HEK293 (cell line): ENCODE measurements at regions not wholly inside any gene's neighbourhood (a gene's known extent, or its start where the extent isn't known, plus 50 kb on each side); places are given as distances from the start of the nearest gene placed in this dataset.

Source experiments
- CTCF ChIA-PET: fragments of 350-600 bp; formaldehyde crosslinking; extraction: SDS; loops from one replicate; lab custom pipeline; 2021; ENCODE audit warnings: antibody characterized with exemption; lab: Yijun Ruan, JAX
- POLR2A ChIA-PET: fragments of 300-600 bp; formaldehyde crosslinking; extraction: SDS; loops from one replicate; lab custom pipeline; 2020; ENCODE audit warnings: antibody characterized with exemption, inconsistent platforms; lab: Yijun Ruan, JAX
- H3K27ac ChIP-seq: fragments of 200-500 bp; sonication (Bioruptor generic); 2 replicates; pipeline ENCODE4 v1.5.1; 2014; ENCODE audit warnings: low read depth, low read length, control low read depth, inconsistent platforms; ENCODE audit errors: extremely low read depth
- H3K36me3 ChIP-seq, 2 experiments: fragments of 200-500 bp in 1 of 2; sonication (Bioruptor generic) in 1 of 2; 1 replicate in 1 of 2; 2 replicates in 1 of 2; pipeline ENCODE4 v1.5.1; 2014 to 2017; ENCODE audit warnings: inconsistent platforms in 2 of 2, low read length in 2 of 2; ENCODE audit not compliant: control insufficient read depth in 2 of 2, insufficient read depth in 1 of 2
- H3K4me1 ChIP-seq: fragments of 200-500 bp; sonication (Bioruptor generic); 2 replicates; pipeline ENCODE4 v1.5.1; 2014; ENCODE audit warnings: mild to moderate bottlenecking, low read length, inconsistent platforms; ENCODE audit not compliant: control insufficient read depth, insufficient read depth
- H3K4me3 ChIP-seq: 2 replicates; pipeline ENCODE4 v1.5.1; 2011; ENCODE audit warnings: low read depth, mild to moderate bottlenecking, control low read depth, low read length, moderate library complexity
- H3K9me3 ChIP-seq: fragments of 200-500 bp; sonication (Bioruptor generic); 2 replicates; pipeline ENCODE4 v1.5.1; 2014; ENCODE audit warnings: low read depth, low read length, inconsistent platforms; ENCODE audit not compliant: control insufficient read depth, insufficient read depth
- HOXD13 ChIP-seq: sonication (generic); formaldehyde crosslinking; IDR thresholded peaks from 2 replicates; pipeline ENCODE4 v1.8.0; 2022; ENCODE audit warnings: missing genetic modification reagents, borderline replicate concordance
- ZEB2 ChIP-seq: fragments of 450-650 bp; formaldehyde crosslinking; IDR thresholded peaks from 2 replicates; pipeline ENCODE4 v1.5.1; 2016; ENCODE audit warnings: missing biosample characterization, missing genetic modification characterization
- ZFP41 ChIP-seq: fragments of 450-650 bp; formaldehyde crosslinking; IDR thresholded peaks from 2 replicates; pipeline ENCODE4 v1.5.1; 2016; ENCODE audit warnings: missing biosample characterization, missing genetic modification characterization, borderline replicate concordance
- ZNF132 ChIP-seq: fragments of 450-650 bp; formaldehyde crosslinking; IDR thresholded peaks from 2 replicates; pipeline ENCODE4 v1.5.1; 2017; ENCODE audit warnings: missing biosample characterization, missing genetic modification characterization, borderline replicate concordance
- ZNF133 ChIP-seq: fragments of 450-650 bp; formaldehyde crosslinking; IDR thresholded peaks from 2 replicates; pipeline ENCODE4 v1.5.1; 2016; ENCODE audit warnings: missing biosample characterization, missing genetic modification characterization
- ZNF184 ChIP-seq: fragments of 450-650 bp; IDR thresholded peaks from 2 replicates; pipeline ENCODE4 v1.5.1; 2018; ENCODE audit warnings: missing biosample characterization, mild to moderate bottlenecking, missing genetic modification characterization
- ZNF214 ChIP-seq: fragments of 450-650 bp; formaldehyde crosslinking; IDR thresholded peaks from 2 replicates; pipeline ENCODE4 v1.5.1; 2017; ENCODE audit warnings: missing biosample characterization, mild to moderate bottlenecking, missing genetic modification characterization, borderline replicate concordance
- ZNF221 ChIP-seq: fragments of 450-650 bp; formaldehyde crosslinking; IDR thresholded peaks from 2 replicates; pipeline ENCODE4 v1.5.1; 2017; ENCODE audit warnings: missing biosample characterization, missing genetic modification characterization, borderline replicate concordance
- ZNF341 ChIP-seq: fragments of 450-650 bp; formaldehyde crosslinking; IDR thresholded peaks from 2 replicates; pipeline ENCODE4; 2016; ENCODE audit warnings: low read depth, missing biosample characterization, missing genetic modification characterization
- ZNF416 ChIP-seq: fragments of 450-650 bp; formaldehyde crosslinking; IDR thresholded peaks from 2 replicates; pipeline ENCODE4 v1.5.1; 2016; ENCODE audit warnings: missing biosample characterization, missing genetic modification characterization
- ZNF423 ChIP-seq: fragments of 450-650 bp; formaldehyde crosslinking; IDR thresholded peaks from 2 replicates; pipeline ENCODE4 v1.5.1; 2016; ENCODE audit warnings: missing biosample characterization, missing genetic modification characterization
- ZNF518A ChIP-seq: fragments of 450-650 bp; formaldehyde crosslinking; conservative IDR thresholded peaks from 2 replicates; pipeline ENCODE4 v1.5.1; 2016; ENCODE audit warnings: low read depth, missing biosample characterization, missing genetic modification characterization
- ZNF521 ChIP-seq: fragments of 450-650 bp; formaldehyde crosslinking; IDR thresholded peaks from 2 replicates; pipeline ENCODE4 v1.5.1; 2017; ENCODE audit warnings: missing biosample characterization, mild to moderate bottlenecking, missing genetic modification characterization
- ZNF549 ChIP-seq: fragments of 450-650 bp; IDR thresholded peaks from 2 replicates; pipeline ENCODE4 v1.5.1; 2018; ENCODE audit warnings: missing biosample characterization, missing genetic modification characterization, mild to moderate bottlenecking, inconsistent platforms, moderate library complexity
- ZNF792 ChIP-seq: fragments of 450-650 bp; formaldehyde crosslinking; IDR thresholded peaks from 2 replicates; pipeline ENCODE4 v1.5.1; 2016; ENCODE audit warnings: missing biosample characterization, missing genetic modification characterization
- TF ChIP-seq, protein P1 (sequence below): fragments of 450-650 bp; formaldehyde crosslinking; IDR thresholded peaks from 2 replicates; pipeline ENCODE4 v1.5.1; 2016; ENCODE audit warnings: missing biosample characterization, missing genetic modification characterization

GRCh38 chr12:16844875-16845274 lies 238.9 kb upstream of the LMO3 start (continued):
- TF ChIP-seq ZNF518A (tag by site-specific recombination), result no peak
- TF ChIP-seq ZEB2 (tag by site-specific recombination), result no peak
- TF ChIP-seq ZNF416 (tag by site-specific recombination), result no peak
- TF ChIP-seq ZNF792 (tag by site-specific recombination), result no peak
- TF ChIP-seq, protein P1, sequence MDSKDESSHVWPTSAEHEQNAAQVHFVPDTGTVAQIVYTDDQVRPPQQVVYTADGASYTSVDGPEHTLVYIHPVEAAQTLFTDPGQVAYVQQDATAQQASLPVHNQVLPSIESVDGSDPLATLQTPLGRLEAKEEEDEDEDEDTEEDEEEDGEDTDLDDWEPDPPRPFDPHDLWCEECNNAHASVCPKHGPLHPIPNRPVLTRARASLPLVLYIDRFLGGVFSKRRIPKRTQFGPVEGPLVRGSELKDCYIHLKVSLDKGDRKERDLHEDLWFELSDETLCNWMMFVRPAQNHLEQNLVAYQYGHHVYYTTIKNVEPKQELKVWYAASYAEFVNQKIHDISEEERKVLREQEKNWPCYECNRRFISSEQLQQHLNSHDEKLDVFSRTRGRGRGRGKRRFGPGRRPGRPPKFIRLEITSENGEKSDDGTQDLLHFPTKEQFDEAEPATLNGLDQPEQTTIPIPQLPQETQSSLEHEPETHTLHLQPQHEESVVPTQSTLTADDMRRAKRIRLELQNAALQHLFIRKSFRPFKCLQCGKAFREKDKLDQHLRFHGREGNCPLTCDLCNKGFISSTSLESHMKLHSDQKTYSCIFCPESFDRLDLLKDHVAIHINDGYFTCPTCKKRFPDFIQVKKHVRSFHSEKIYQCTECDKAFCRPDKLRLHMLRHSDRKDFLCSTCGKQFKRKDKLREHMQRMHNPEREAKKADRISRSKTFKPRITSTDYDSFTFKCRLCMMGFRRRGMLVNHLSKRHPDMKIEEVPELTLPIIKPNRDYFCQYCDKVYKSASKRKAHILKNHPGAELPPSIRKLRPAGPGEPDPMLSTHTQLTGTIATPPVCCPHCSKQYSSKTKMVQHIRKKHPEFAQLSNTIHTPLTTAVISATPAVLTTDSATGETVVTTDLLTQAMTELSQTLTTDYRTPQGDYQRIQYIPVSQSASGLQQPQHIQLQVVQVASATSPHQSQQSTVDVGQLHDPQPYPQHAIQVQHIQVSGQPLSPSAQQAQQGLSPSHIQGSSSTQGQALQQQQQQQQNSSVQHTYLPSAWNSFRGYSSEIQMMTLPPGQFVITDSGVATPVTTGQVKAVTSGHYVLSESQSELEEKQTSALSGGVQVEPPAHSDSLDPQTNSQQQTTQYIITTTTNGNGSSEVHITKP (tag by site-specific recombination), result no peak

DNA sequence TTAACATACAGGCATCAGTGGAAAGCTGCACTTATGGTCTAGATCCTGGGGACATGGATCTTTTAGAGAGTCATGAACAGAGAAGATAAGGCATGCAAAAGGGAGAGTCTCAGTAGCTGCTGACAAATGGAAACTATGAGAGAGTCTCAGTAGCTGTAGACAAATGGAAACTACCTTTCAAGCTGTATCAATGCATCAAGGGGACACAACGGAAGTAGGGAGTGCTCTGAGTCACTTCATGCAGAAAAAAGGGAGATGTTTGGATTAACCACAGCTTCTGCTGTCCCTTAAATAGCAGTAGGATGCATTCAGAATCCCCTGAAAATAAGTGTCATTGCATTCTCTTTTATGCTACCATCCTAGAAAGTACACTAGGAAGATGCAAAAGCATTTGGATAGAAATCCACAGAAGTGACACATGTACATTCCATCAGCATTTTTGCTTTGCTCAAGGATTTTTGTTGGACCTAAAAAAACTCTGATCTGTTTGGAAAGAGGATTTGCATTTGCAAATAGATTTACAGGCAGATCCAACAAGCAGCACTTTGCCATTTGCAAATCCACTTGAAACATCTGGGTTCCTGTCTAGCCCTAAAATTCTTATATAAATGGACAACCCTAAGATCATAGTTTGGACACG lies 227.5 kb upstream of the LMO3 start:
- H3K4me1 ChIP-seq, result no peaks in the 10 kb centered on the region
- POLR2A ChIA-PET, result no interaction called here
- CTCF ChIA-PET, result no interaction called here

DNA sequence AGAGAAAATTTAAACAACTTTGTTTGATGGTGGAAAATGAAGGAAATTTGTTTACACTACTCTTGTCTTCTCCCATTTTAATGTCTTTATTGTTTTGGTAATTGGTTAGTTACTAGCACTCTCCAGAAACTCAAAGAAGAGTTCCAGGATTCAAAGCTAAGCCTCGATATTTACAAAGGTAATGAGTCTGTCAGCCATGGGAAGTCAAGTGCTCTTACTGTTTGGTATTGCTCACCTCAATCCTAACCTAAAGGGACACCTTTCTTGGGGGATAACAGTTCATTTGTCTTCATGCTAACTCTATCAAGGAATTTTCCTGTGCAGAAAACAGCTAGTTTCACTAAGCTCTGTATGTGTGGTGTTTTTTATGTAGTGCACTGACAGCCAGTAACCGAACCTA lies 222.9 kb upstream of the LMO3 start:
- CTCF ChIA-PET, result no interaction called here

More for the DNA sequence above, 227.5 kb upstream of the LMO3 start:
- Histone ChIP-seq H3K9me3 (no peaks in the 10 kb centered on the region), H3K4me3 (no peak overlapping the region), H3K36me3 (no peaks in the 10 kb centered on the region), H3K27ac (no peak overlapping the region)
- TF ChIP-seq ZNF521 (tag by site-specific recombination) (no peak), ZNF341 (no peak), ZNF423 (tag by site-specific recombination) (no peak), ZNF549 (no peak), ZFP41 (tag by site-specific recombination) (no peak), ZNF221 (tag by site-specific recombination) (no peak), ZNF214 (tag by site-specific recombination) (no peak), HOXD13 (CRISPR knock-in tag) (no peak), ZNF792 (tag by site-specific recombination) (no peak)

More for the DNA sequence above, 222.9 kb upstream of the LMO3 start:
- H3K9me3 ChIP-seq, result no peaks in the 10 kb centered on the region
- POLR2A ChIA-PET, result no interaction called here
- no peak overlapping the region for H3K27ac ChIP-seq
- no peaks in the 10 kb centered on the region for H3K36me3 ChIP-seq
- no peaks in the 10 kb centered on the region for H3K4me1 ChIP-seq
- TF ChIP-seq ZNF132, result no peak
- TF ChIP-seq ZNF184 (tag by site-specific recombination), result no peak
- TF ChIP-seq ZNF133, result no peak
- H3K4me3 ChIP-seq, result no peak overlapping the region
